NB4 (cell line): ENCODE measurements at regions not wholly inside any gene's neighbourhood (a gene's known extent, or its start where the extent isn't known, plus 50 kb on each side); places are given as distances from the start of the nearest gene placed in this dataset.

Experiments
- DNase-seq: peaks from one replicate; pipeline ENCODE4 v3.0.0; 2010; ENCODE audit warnings: low read depth
- H3K4me3 ChIP-seq: one replicate; pipeline ENCODE4 v1.5.1; 2011; ENCODE audit warnings: mild to moderate bottlenecking, low read depth, low read length, moderate library complexity
- CTCF ChIP-seq: IDR thresholded peaks from one replicate; pipeline ENCODE4 v1.5.1; 2012; ENCODE audit warnings: low read depth, low read length
- MAX ChIP-seq: IDR thresholded peaks from 2 replicates; pipeline ENCODE4 v1.6.1; 2011; ENCODE audit warnings: low read depth, low read length
- MYC ChIP-seq: IDR thresholded peaks from 2 replicates; pipeline ENCODE4 v1.6.1; 2011; ENCODE audit warnings: low read depth, low read length
- POLR2A ChIP-seq: IDR thresholded peaks from 2 replicates; pipeline ENCODE4 v1.6.1; 2011; ENCODE audit warnings: mild to moderate bottlenecking; ENCODE audit not compliant: insufficient read length; ENCODE audit errors: extremely low read depth

DNA sequence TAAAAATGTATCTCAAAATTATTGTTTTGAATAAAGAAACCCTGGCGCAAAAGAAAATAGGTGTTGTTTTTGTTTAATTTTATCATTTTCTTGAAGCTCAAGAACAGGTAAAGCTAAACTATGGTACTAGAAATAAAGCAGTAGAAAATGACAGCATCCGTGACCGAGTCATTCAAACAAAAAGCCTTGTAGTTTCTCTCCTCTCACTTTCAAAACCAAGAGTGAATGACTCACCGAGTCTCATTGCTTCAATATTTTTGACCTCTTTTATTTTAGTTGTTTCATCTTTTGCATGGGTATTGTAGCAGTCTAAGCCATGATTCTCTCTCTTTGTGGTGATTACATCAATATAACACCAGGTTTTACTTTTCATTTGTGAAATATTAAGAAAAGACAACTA is 396.5 kb downstream of the POM121L12 start:
- no peak for DNase-seq
- no peak for TF ChIP-seq MAX
- H3K4me3 ChIP-seq: no peak overlapping the region

GRCh38 chr7:53437336-53437735 is 401.9 kb downstream of the POM121L12 start:
- DNase-seq: no peak

DNA sequence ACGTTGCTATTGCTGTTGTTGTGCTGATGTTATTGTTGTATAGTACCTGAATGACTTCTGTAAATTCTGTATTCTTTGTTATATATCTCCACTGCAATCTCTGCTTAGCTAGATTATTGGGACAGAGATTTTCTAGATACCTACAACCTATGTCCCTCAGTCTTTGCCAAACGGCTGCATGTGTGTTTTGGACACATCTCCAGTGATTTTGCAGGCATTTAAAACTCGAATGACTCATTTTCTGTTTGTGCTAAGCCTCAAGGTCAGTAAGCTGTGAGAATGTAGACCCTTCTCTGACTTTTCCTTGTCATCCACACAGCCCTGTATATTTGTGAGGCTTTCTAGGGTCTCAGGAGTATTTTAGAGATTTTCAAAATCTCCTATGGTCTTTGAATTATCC is 410.7 kb downstream of the POM121L12 start:
- no peak for DNase-seq
- TF ChIP-seq CTCF (no peak), MYC (no peak), MAX (no peak), POLR2A (no peak)
- H3K4me3 ChIP-seq: no peak overlapping the region

More at GRCh38 chr7:53437336-53437735, 401.9 kb downstream of the POM121L12 start:
- no peak overlapping the region for H3K4me3 ChIP-seq
- TF ChIP-seq CTCF (no peak), MAX (no peak), MYC (no peak), POLR2A (no peak)

DNA sequence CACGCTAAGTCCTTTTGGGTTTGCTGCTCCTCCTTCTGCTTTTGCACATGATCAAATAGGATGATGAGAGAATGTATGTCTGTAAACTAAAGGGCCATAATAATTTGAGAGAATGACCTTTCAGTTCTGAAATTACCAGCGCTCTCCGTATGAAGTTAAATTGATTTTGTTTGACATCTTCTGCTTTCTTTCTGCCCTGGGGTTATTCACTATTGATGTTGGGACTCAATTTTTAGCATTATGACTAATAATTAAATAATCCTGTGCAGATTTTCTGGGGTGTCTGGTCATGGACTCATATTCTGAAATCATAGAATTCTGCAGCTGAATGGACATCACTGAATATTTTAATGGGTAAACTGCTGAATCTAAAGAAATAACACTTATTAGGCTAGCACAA is 423.2 kb downstream of the POM121L12 start:
- DNase-seq: no peak
- TF ChIP-seq MAX (no peak), CTCF (no peak), POLR2A (no peak)
- no peak overlapping the region for H3K4me3 ChIP-seq

DNA sequence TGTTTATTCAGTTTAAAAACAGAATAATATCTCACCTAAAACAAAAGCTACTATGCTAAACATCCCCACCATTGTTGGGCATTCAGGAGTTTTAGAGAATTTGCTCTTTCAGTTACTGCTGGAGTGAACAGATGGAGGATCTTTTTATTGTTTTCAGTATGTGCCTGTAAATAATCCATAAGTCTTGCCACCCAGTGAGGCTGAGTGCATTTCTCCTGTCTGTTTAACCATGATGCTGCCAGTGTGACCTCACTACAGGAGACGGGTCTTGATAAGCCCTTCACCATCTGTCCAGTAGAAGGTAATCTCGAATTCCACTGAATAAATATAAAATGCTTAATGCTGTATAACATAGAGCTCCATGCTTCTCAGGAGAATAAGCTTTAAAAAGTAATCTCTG is 430.9 kb downstream of the POM121L12 start:
- H3K4me3 ChIP-seq: no peak overlapping the region
- TF ChIP-seq CTCF (no peak), POLR2A (no peak), MAX (no peak), MYC (no peak)
- DNase-seq: no peak

DNA sequence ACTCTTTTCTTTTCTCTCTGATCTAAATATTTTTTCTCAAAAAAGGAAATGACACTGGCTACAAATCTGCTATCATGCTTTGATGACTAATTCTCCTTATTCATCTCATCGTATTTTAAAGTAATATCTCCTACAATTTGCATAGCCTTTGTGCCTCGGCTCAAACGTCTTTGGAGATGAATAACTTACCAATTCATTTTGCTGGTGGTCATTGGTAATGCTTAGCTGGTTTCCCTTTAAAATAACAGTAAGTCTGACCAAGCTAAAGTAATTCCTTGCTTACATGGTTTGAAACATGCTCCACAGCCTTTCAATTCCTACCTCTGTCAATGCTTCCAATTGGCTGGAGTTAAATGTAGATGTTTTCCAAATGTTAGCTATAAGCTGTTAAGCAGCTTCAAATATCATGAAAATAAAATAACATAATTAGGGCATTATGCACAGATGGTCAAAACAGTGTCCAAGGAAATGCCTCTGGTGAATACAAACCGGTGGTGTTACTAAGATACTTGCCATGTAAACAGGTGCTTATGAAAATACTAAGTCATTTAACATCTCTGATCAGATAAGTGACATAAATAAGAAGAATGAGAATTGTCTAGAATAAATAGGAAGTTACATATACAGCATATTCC is 435.0 kb downstream of the POM121L12 start:
- DNase-seq: no peak
- no peak overlapping the region for H3K4me3 ChIP-seq
- TF ChIP-seq MAX (no peak), MYC (no peak), CTCF (no peak), POLR2A (no peak)
